ENCODE measurements at regions not wholly inside any gene's neighbourhood (a gene's known extent, or its start where the extent isn't known, plus 50 kb on each side); places are given as distances from the start of the nearest gene placed in this dataset.
"Not testable (repeated sequence)": the region's sequence is repeated elsewhere in the genome, so short reads cannot be mapped to it uniquely, and the experiment has no call there.

DNA sequence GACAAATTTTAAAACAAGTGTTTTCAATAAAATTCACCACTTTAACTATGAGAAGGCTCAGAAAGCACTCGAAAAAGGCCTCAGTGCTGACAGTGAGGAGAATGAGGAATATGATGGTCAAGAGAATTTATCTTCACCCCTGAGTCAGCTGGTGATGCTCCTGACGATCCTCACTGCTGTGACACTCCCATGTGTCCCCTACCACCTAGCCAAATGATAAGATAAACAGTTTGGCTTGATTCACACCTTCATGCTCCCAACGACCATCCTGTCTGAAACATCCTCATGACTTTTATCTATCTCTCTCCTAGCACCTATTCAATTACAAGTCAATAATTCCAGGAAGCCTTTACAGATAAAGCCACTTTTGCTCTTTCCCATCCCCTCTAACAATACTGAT, 66.0 kb upstream of the PDPR start:
- H3K4me3 ChIP-seq (ENCODE audit: low read depth, low read length); H3K27me3 ChIP-seq (ENCODE audit: insufficient read depth, low read length); H3K36me3 ChIP-seq (ENCODE audit: insufficient read depth, low read length); H3K27ac ChIP-seq (ENCODE audit: low read depth, low read length); H2AFZ ChIP-seq (ENCODE audit: low read length, unreplicated experiment); H3K4me1 ChIP-seq (ENCODE audit: control insufficient read depth, insufficient read depth, low read length, unreplicated experiment): not testable (repeated sequence)
- peaks cover 12% of the 10 kb centered on the region for H3K79me2 ChIP-seq (ENCODE audit: control insufficient read depth, insufficient read depth, low read length, unreplicated experiment)

- H3K36me3 ChIP-seq (ENCODE audit: insufficient read depth, low read length); H3K27ac ChIP-seq (ENCODE audit: low read depth, low read length); H3K4me3 ChIP-seq (ENCODE audit: low read depth, low read length); H3K27me3 ChIP-seq (ENCODE audit: insufficient read depth, low read length); H2AFZ ChIP-seq (ENCODE audit: low read length, unreplicated experiment); H3K4me1 ChIP-seq (ENCODE audit: control insufficient read depth, insufficient read depth, low read length, unreplicated experiment): not testable (repeated sequence)
- H3K79me2 ChIP-seq (ENCODE audit: control insufficient read depth, insufficient read depth, low read length, unreplicated experiment), result peaks cover 28% of the 10 kb centered on the region
Observed at GRCh38 chr16:70058056-70058455, 56.1 kb upstream of the PDPR start.

- H2AFZ ChIP-seq (ENCODE audit: low read length, unreplicated experiment); H3K4me3 ChIP-seq (ENCODE audit: low read depth, low read length); H3K4me1 ChIP-seq (ENCODE audit: control insufficient read depth, insufficient read depth, low read length, unreplicated experiment); H3K36me3 ChIP-seq (ENCODE audit: insufficient read depth, low read length); H3K27ac ChIP-seq (ENCODE audit: low read depth, low read length); H3K27me3 ChIP-seq (ENCODE audit: insufficient read depth, low read length): not testable (repeated sequence)
- H3K79me2 ChIP-seq (ENCODE audit: control insufficient read depth, insufficient read depth, low read length, unreplicated experiment), result peaks cover 36% of the 10 kb centered on the region
Observed at GRCh38 chr16:70059429-70059828, 54.7 kb upstream of the PDPR start.

GRCh38 chr16:70060521-70061027, 53.6 kb upstream of the PDPR start:
- H3K36me3 ChIP-seq (ENCODE audit: insufficient read depth, low read length); H2AFZ ChIP-seq (ENCODE audit: low read length, unreplicated experiment); H3K27ac ChIP-seq (ENCODE audit: low read depth, low read length); H3K4me1 ChIP-seq (ENCODE audit: control insufficient read depth, insufficient read depth, low read length, unreplicated experiment); H3K27me3 ChIP-seq (ENCODE audit: insufficient read depth, low read length); H3K4me3 ChIP-seq (ENCODE audit: low read depth, low read length): not testable (repeated sequence)
- peaks cover 38% of the 10 kb centered on the region for H3K79me2 ChIP-seq (ENCODE audit: control insufficient read depth, insufficient read depth, low read length, unreplicated experiment)

DNA sequence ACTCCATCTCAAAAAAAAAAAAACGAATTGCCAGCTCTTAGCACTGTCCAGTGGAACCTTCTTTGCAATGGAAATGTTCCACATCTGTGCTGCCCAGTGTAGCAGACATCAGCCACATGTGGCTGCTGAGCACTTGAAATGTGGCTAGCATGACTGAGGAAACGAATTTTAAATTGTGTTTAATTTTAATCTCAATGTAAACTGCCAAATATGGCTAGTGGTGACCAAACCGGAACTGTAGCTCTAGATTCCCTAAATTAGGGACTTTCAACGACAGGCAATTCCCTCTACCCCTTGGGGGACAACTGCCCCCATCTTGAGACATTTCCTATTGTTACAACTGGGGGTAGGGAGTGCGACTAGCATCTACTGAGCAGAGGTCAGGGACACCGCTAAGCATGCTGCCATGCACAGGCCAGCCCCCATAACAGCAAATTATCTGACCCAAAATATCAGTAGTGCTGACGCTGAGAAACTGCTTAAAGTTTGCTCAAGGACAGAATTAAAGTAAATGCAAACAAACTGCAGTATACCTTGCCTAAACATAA, 52.4 kb upstream of the PDPR start:
- not testable (repeated sequence) for H3K4me1 ChIP-seq (ENCODE audit: control insufficient read depth, insufficient read depth, low read length, unreplicated experiment); H3K4me3 ChIP-seq (ENCODE audit: low read depth, low read length); H3K27ac ChIP-seq (ENCODE audit: low read depth, low read length); H3K36me3 ChIP-seq (ENCODE audit: insufficient read depth, low read length); H2AFZ ChIP-seq (ENCODE audit: low read length, unreplicated experiment); H3K27me3 ChIP-seq (ENCODE audit: insufficient read depth, low read length)
- H3K79me2 ChIP-seq (ENCODE audit: control insufficient read depth, insufficient read depth, low read length, unreplicated experiment), result peaks cover 38% of the 10 kb centered on the region

DNA sequence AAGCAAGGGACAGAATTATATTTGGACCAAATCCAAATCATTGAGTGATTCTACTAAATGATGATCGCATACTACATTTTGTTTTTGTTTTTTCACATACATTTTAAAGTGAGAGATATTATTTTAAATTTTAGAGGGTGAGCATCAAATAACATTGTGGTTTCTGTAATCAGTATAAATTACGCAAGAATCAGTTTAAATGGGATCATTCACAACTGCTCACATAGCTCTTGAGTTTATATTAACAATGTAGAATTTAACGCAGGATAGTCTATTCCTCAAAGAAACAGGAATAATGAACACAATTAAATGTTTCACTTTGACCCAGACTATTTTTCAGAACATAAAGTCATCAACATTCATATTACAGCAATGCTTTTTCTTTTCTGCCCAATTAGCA, 51.2 kb upstream of the PDPR start:
- not testable (repeated sequence) for H2AFZ ChIP-seq (ENCODE audit: low read length, unreplicated experiment); H3K4me3 ChIP-seq (ENCODE audit: low read depth, low read length); H3K27me3 ChIP-seq (ENCODE audit: insufficient read depth, low read length); H3K36me3 ChIP-seq (ENCODE audit: insufficient read depth, low read length); H3K27ac ChIP-seq (ENCODE audit: low read depth, low read length); H3K4me1 ChIP-seq (ENCODE audit: control insufficient read depth, insufficient read depth, low read length, unreplicated experiment)
- H3K79me2 ChIP-seq (ENCODE audit: control insufficient read depth, insufficient read depth, low read length, unreplicated experiment), result peaks cover 38% of the 10 kb centered on the region

All from ACC112 (cell line).